OCI-LY7 (cell line): ENCODE measurements at regions not wholly inside any gene's neighbourhood (a gene's known extent, or its start where the extent isn't known, plus 50 kb on each side); places are given as distances from the start of the nearest gene placed in this dataset.

Experiments used
- BruUV-seq: library from RNA; stranded (reverse); fragments of 400-500 nt; replicated peaks from 2 replicates; lab custom pipeline; 2021; lab: Mats Ljungman, UMichigan
- CTCF ChIA-PET: fragments of 300-600 bp; sonication (Branson Sonifier 250); formaldehyde crosslinking; loops from one replicate; lab custom pipeline; 2022; ENCODE audit warnings: antibody characterized with exemption; ENCODE audit not compliant: unreplicated experiment; lab: Charles Lee
- POLR2A ChIA-PET: fragments of 300-600 bp; sonication (Branson Sonifier 250); formaldehyde crosslinking; loops from one replicate; lab custom pipeline; 2022; ENCODE audit warnings: antibody characterized with exemption; lab: Charles Lee
- DNase-seq: peaks from one replicate; pipeline ENCODE4 v3.0.0-alpha.2; 2015; ENCODE audit warnings: low spot score
- H2AFZ ChIP-seq: fragments of 200-600 bp; sonication (generic), shearing (Covaris generic); 2 replicates; pipeline ENCODE4 v1.6.1; 2014; ENCODE audit warnings: mild to moderate bottlenecking, antibody characterized with exemption, low read length, moderate library complexity
- H3K27ac ChIP-seq: fragments of 200-600 bp; sonication (generic); 2 replicates; pipeline ENCODE4 v1.5.1; 2014; ENCODE audit warnings: mixed run types, low read depth, mild to moderate bottlenecking, moderate library complexity, low read length, inconsistent platforms; ENCODE audit not compliant: poor library complexity, severe bottlenecking
- H3K36me3 ChIP-seq: fragments of 200-600 bp; sonication (generic); 2 replicates; pipeline ENCODE4 v1.6.1; 2014; ENCODE audit warnings: mild to moderate bottlenecking, antibody characterized with exemption, low read length, moderate library complexity, mixed read lengths; ENCODE audit not compliant: insufficient read depth
- H3K4me1 ChIP-seq: fragments of 200-600 bp; sonication (generic); 2 replicates; pipeline ENCODE4 v1.5.1; 2014; ENCODE audit warnings: mild to moderate bottlenecking, low read length; ENCODE audit not compliant: insufficient read depth, poor library complexity, severe bottlenecking
- H3K4me2 ChIP-seq: fragments of 200-600 bp; sonication (generic); 2 replicates; pipeline ENCODE4 v1.6.1; 2014; ENCODE audit warnings: mild to moderate bottlenecking, low read length
- H3K4me3 ChIP-seq: fragments of 200-600 bp; sonication (generic); 2 replicates; pipeline ENCODE4 v1.5.1; 2014; ENCODE audit warnings: mild to moderate bottlenecking, low read depth, low read length; ENCODE audit not compliant: poor library complexity, severe bottlenecking
- H3K79me2 ChIP-seq: fragments of 200-600 bp; sonication (generic); 2 replicates; pipeline ENCODE4 v1.6.1; 2016; ENCODE audit warnings: low read depth, mild to moderate bottlenecking, low read length, moderate library complexity, mixed read lengths; ENCODE audit not compliant: insufficient read depth
- H3K9me2 ChIP-seq: fragments of 200-600 bp; sonication (generic); 2 replicates; pipeline ENCODE4 v1.6.1; 2016; ENCODE audit warnings: mild to moderate bottlenecking, low read length, mixed read lengths; ENCODE audit not compliant: insufficient read depth
- H3K9me3 ChIP-seq: fragments of 200-600 bp; sonication (generic); 2 replicates; pipeline ENCODE4 v1.6.1; 2014; ENCODE audit warnings: mild to moderate bottlenecking, mixed run types, low read length, mixed read lengths
- H4K20me1 ChIP-seq: fragments of 200-600 bp; sonication (generic); 2 replicates; pipeline ENCODE4 v1.6.1; 2014; ENCODE audit warnings: mild to moderate bottlenecking, antibody characterized with exemption, low read length, moderate library complexity, mixed read lengths; ENCODE audit not compliant: insufficient read depth
- EZH2phosphoT487 ChIP-seq: fragments of 200-600 bp; sonication (generic); IDR thresholded peaks from 2 replicates; pipeline ENCODE4 v1.6.1; 2018; ENCODE audit warnings: low read depth, borderline replicate concordance, mild to moderate bottlenecking, mixed run types, antibody characterized with exemption, low read length, moderate library complexity, mixed read lengths
- intact Hi-C: fragments of 100-400 bp; cut with micrococcal nuclease; formaldehyde crosslinking; loops from one replicate; pipeline ENCODE4 v1.10.0; 2022; ENCODE audit not compliant: unreplicated experiment
- TF ChIP-seq, protein P1 (sequence below): fragments of 200-600 bp; sonication (generic); conservative IDR thresholded peaks from 2 replicates; pipeline ENCODE4 v1.5.1; 2014; ENCODE audit warnings: mild to moderate bottlenecking, antibody characterized with exemption, low read length, moderate library complexity, mixed read lengths

DNA sequence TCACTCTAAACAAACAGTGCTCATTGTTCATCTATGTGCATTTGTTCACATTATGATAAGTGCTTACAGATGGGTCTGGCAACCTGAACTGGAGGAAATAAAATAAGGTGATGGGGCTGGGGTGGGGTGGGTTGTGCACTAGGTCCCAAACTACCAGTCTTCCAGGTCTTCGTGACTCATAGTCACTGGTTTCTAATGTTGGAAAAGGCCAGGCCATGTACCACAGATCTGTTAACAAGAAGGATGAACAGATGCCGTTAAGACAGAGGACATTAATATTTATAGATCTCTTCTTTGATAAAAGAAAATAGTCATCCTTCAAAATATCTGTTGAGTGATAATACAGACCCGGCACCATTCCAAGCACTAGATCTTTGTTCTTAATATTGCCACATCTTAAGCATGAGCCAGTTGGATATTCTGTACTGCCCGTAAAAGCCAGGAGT, 71.4 kb upstream of the STARD4 start:
- no peak for DNase-seq
- no TSS peak for BruUV-seq
- intact Hi-C loops, result no loop called here

DNA sequence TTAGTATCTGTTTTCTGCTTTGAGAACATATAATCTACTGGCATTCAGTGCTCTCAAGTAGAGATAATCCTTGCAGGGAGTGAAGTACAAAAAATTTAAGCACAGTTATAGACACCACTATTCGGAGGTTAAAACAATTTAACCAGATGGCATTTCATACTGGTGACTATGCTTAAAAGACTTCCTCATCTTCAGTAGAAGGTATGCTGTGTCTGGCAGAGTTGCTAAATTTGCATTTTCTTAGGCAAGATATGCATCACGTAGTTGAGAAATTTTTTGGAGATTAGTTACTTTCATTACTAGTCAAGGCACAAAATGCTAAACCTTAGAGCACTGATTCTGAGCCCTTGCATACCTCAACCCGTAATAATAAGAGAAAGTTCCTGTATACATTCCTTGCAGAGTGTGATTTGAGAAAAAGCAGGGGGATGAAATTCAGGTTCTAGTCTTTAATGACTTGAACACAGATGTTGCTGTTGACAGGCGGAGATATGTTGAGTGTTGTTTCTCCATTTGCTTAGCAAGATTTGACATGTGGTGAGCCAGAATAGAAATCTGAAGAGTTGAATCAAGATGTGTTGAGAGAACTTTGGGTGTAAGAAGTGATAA, 70.8 kb upstream of the STARD4 start:
- intact Hi-C loops, result no loop called here
- H3K9me3 ChIP-seq, result no peaks in the 10 kb centered on the region
- no peaks in the 10 kb centered on the region for H3K36me3 ChIP-seq
- H2AFZ ChIP-seq, result no peak overlapping the region
- no peak overlapping the region for H3K27ac ChIP-seq
- ChIA-PET CTCF (no interaction called here), POLR2A (no interaction called here)
- H3K4me1 ChIP-seq, result no peaks in the 10 kb centered on the region
- no peak overlapping the region for H3K4me3 ChIP-seq
- no peak overlapping the region for H3K4me2 ChIP-seq
- no TSS peak for BruUV-seq
- no peaks in the 10 kb centered on the region for H3K9me2 ChIP-seq
- TF ChIP-seq EZH2phosphoT487, result no peak
- TF ChIP-seq, protein P1, sequence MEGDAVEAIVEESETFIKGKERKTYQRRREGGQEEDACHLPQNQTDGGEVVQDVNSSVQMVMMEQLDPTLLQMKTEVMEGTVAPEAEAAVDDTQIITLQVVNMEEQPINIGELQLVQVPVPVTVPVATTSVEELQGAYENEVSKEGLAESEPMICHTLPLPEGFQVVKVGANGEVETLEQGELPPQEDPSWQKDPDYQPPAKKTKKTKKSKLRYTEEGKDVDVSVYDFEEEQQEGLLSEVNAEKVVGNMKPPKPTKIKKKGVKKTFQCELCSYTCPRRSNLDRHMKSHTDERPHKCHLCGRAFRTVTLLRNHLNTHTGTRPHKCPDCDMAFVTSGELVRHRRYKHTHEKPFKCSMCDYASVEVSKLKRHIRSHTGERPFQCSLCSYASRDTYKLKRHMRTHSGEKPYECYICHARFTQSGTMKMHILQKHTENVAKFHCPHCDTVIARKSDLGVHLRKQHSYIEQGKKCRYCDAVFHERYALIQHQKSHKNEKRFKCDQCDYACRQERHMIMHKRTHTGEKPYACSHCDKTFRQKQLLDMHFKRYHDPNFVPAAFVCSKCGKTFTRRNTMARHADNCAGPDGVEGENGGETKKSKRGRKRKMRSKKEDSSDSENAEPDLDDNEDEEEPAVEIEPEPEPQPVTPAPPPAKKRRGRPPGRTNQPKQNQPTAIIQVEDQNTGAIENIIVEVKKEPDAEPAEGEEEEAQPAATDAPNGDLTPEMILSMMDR, result no peak
- H3K79me2 ChIP-seq, result no peaks in the 10 kb centered on the region
- H4K20me1 ChIP-seq, result no peaks in the 10 kb centered on the region
- no peak for DNase-seq

More for the DNA sequence above, 71.4 kb upstream of the STARD4 start:
- Histone ChIP-seq H3K4me3 (no peak overlapping the region), H3K4me1 (no peaks in the 10 kb centered on the region), H4K20me1 (no peaks in the 10 kb centered on the region), H3K36me3 (no peaks in the 10 kb centered on the region), H3K9me2 (no peaks in the 10 kb centered on the region), H3K4me2 (no peak overlapping the region), H3K9me3 (no peaks in the 10 kb centered on the region), H2AFZ (no peak overlapping the region), H3K79me2 (no peaks in the 10 kb centered on the region), H3K27ac (no peak overlapping the region)
- TF ChIP-seq, protein P1, result no peak
- no peak for TF ChIP-seq EZH2phosphoT487
- CTCF ChIA-PET, result no interaction called here
- POLR2A ChIA-PET, result no interaction called here

DNA sequence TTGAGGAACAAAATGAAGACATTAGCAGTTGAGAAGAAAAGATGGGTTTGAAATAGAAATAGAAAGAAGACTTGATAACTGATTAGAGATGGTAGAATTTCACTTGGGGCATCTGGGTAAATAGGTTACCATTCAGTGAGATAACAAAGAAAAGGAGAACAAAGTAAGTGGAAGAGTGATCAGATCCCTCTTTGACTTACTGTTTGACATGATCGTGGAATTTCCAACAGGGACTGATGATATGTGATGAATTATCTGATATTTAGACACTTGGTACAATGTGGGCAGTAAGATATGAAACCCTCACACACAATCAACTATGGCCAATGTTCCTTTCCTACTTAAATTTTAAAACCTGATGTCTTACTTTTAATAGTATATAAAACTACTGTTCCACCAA, 70.1 kb upstream of the STARD4 start:
- Histone ChIP-seq H3K4me1 (no peaks in the 10 kb centered on the region), H3K79me2 (no peaks in the 10 kb centered on the region), H3K4me3 (no peak overlapping the region), H3K9me2 (no peaks in the 10 kb centered on the region), H2AFZ (no peak overlapping the region), H4K20me1 (no peaks in the 10 kb centered on the region), H3K4me2 (no peak overlapping the region), H3K9me3 (no peaks in the 10 kb centered on the region), H3K27ac (no peak overlapping the region), H3K36me3 (no peaks in the 10 kb centered on the region)
- intact Hi-C loops, result no loop called here
- TF ChIP-seq, protein P1, result no peak
- no peak for TF ChIP-seq EZH2phosphoT487
- BruUV-seq, result no TSS peak
- POLR2A ChIA-PET, result interaction anchor here (0.6 kb wide), 1 partner anchor 352 kb away, joined by 3 read pairs; no protein-coding TSS in a partner anchor
- no peak for DNase-seq
- CTCF ChIA-PET, result no interaction called here
